ENCODE measurements at regions not wholly inside any gene's neighbourhood (a gene's known extent, or its start where the extent isn't known, plus 50 kb on each side); places are given as distances from the start of the nearest gene placed in this dataset.

GRCh38 chr18:30568333-30568732 lies 474.2 kb downstream of the DSC3 start:
- Histone ChIP-seq H2BK5ac (ENCODE audit: insufficient read length, low read length) (no peak overlapping the region), H3K27me3 (ENCODE audit: insufficient read depth, low read length) (no peaks in the 10 kb centered on the region), H3K79me2 (ENCODE audit: insufficient read depth, low read length) (no peaks in the 10 kb centered on the region), H2BK12ac (ENCODE audit: insufficient read length, low read depth, low read length) (no peak overlapping the region), H3T11ph (ENCODE audit: low read length) (no peak overlapping the region), H3K4me2 (ENCODE audit: insufficient read depth, insufficient read length, low read length) (no peak overlapping the region), H3K14ac (ENCODE audit: insufficient read depth, low read length) (no peak overlapping the region), H4K8ac (replicated peaks; ENCODE audit: insufficient read length, low read depth, low read length) (no peak overlapping the region), H2AFZ (ENCODE audit: low read length) (no peak overlapping the region), H3K23ac (ENCODE audit: insufficient read length, low read depth, low read length) (no peak overlapping the region), H2BK120ac (ENCODE audit: low read depth, low read length, poor library complexity, severe bottlenecking) (no peak overlapping the region), H3K4ac (ENCODE audit: low read depth, low read length) (no peak overlapping the region), H3K56ac (ENCODE audit: insufficient read length, low read depth, low read length) (no peak overlapping the region), H3K18ac (ENCODE audit: insufficient read length, low read depth, low read length) (no peak overlapping the region), H3K23me2 (ENCODE audit: insufficient read length, low read depth, low read length, poor library complexity, severe bottlenecking) (no peaks in the 10 kb centered on the region), H4K91ac (ENCODE audit: insufficient read length, low read depth, low read length) (no peak overlapping the region), H4K20me1 (ENCODE audit: control insufficient read depth, insufficient read depth, insufficient read length) (no peaks in the 10 kb centered on the region), H3K27ac (ENCODE audit: insufficient read length, low read depth, low read length) (no peak overlapping the region), H3K79me1 (ENCODE audit: insufficient read depth, low read depth, low read length, poor library complexity, severe bottlenecking) (no peaks in the 10 kb centered on the region), H3K4me1 (ENCODE audit: insufficient read depth, low read length) (no peaks in the 10 kb centered on the region), H2BK15ac (ENCODE audit: low read depth, low read length) (no peak overlapping the region), H4K5ac (ENCODE audit: insufficient read length, low read depth, low read length) (no peak overlapping the region), H2BK20ac (ENCODE audit: low read depth, low read length, poor library complexity, severe bottlenecking) (no peak overlapping the region), H2AK5ac (ENCODE audit: insufficient read length, low read length) (no peak overlapping the region), H3K9me3 (ENCODE audit: control insufficient read depth, low read depth, low read length) (no peaks in the 10 kb centered on the region), H3K9ac (ENCODE audit: extremely low read depth, insufficient read length, low read length) (no peak overlapping the region)
- Mint-ChIP-seq H3K9me3 (0 out of 5 replicates have a peak, but pooled peaks cover 0 to 2% of the 10 kb centered on the region in 2 experiments), H3K4me3 (no peak overlapping the region), H3K4me1 (no peaks in the 10 kb centered on the region), H3K27ac (no peak overlapping the region), H3K27me3 (ENCODE audit: low read depth) (no peaks in the 10 kb centered on the region), H3K36me3 (ENCODE audit: insufficient read depth in 1 of 3, low read depth in 3 of 3) (no peaks in the 10 kb centered on the region)
- no peak for DNase-seq
- TF ChIP-seq CTCF (conservative IDR thresholded peaks at IDR 0.05): no peak
- no CpG with 5 or more reads among the region's 5 CpGs for WGBS (ENCODE audit: extremely low coverage, insufficient read length, low lambda C conversion rate)
